ENCODE measurements at regions not wholly inside any gene's neighbourhood (a gene's known extent, or its start where the extent isn't known, plus 50 kb on each side); places are given as distances from the start of the nearest gene placed in this dataset.

GRCh38 chr11:45373506-45374035 lies 87.4 kb upstream of the SYT13 start:
- TF ChIP-seq ZNF564 (CRISPR knock-in tag; IDR thresholded peaks at IDR 0.05) = no peak
- no peak for TF ChIP-seq KDM1A (CRISPR knock-in tag; IDR thresholded peaks at IDR 0.05)
- TF ChIP-seq PCBP2 (optimal IDR thresholded peaks at IDR 0.05; ENCODE audit: low read depth, low read length, poor library complexity, severe bottlenecking) = no peak
- no peak for TF ChIP-seq CTCF (CRISPR knock-in tag; IDR thresholded peaks at IDR 0.05)
- no peak for TF ChIP-seq ZNF12 (CRISPR knock-in tag; IDR thresholded peaks at IDR 0.05)
- TF ChIP-seq ELF4 (CRISPR knock-in tag; IDR thresholded peaks at IDR 0.05; ENCODE audit: borderline replicate concordance) = no peak
- no peak for TF ChIP-seq TEAD2 (CRISPR knock-in tag; IDR thresholded peaks at IDR 0.05)
- no peak for TF ChIP-seq EZH2 (conservative IDR thresholded peaks at IDR 0.05; ENCODE audit: low read depth, low read length)
- TF ChIP-seq TCF12 (IDR thresholded peaks at IDR 0.05) = no peak
- TF ChIP-seq TCF12 (CRISPR knock-in tag; IDR thresholded peaks at IDR 0.05) = no peak
- TF ChIP-seq NFKBIZ (CRISPR knock-in tag; IDR thresholded peaks at IDR 0.05) = no peak
- no peak for TF ChIP-seq CREB1 (IDR thresholded peaks at IDR 0.05)
- no peak for TF ChIP-seq CREB1 (CRISPR knock-in tag; IDR thresholded peaks at IDR 0.05)
- TF ChIP-seq ZNF18 (CRISPR knock-in tag; IDR thresholded peaks at IDR 0.05; ENCODE audit: insufficient replicate concordance) = no peak
